ENCODE measurements at regions not wholly inside any gene's neighbourhood (a gene's known extent, or its start where the extent isn't known, plus 50 kb on each side); places are given as distances from the start of the nearest gene placed in this dataset.

DNA sequence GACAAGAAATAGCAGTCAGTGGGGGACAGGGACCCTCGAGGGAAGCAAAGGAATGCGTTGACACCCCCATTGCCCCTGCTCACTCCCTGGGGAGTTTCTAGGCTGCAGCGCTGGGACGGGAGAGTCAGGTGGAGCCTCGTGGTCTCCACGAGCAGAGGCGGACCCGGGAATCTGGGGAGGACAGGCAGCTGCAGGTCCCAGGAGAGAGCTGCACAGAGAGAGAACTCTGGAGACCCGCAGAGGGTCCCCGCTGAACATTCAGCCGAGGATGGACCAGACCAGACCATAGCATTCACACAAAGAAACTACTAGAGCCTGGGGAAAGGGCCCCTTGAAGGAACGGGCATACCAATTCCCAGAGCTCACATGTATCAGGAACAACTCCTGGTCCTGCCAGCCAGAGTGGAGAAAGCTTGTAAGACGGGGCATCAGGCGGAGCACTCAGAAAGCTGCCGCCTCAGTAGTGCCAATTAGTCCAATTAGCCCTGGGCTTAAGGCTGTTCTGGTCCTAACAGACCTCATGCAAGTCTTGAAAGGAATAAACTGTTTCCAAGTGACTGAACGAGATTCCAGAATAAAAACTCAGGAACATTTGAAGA is 966.7 kb upstream of the ZNF722 start:
- TF ChIP-seq, protein P1, sequence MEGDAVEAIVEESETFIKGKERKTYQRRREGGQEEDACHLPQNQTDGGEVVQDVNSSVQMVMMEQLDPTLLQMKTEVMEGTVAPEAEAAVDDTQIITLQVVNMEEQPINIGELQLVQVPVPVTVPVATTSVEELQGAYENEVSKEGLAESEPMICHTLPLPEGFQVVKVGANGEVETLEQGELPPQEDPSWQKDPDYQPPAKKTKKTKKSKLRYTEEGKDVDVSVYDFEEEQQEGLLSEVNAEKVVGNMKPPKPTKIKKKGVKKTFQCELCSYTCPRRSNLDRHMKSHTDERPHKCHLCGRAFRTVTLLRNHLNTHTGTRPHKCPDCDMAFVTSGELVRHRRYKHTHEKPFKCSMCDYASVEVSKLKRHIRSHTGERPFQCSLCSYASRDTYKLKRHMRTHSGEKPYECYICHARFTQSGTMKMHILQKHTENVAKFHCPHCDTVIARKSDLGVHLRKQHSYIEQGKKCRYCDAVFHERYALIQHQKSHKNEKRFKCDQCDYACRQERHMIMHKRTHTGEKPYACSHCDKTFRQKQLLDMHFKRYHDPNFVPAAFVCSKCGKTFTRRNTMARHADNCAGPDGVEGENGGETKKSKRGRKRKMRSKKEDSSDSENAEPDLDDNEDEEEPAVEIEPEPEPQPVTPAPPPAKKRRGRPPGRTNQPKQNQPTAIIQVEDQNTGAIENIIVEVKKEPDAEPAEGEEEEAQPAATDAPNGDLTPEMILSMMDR (conservative IDR thresholded peaks at IDR 0.05; ENCODE audit: low read depth in 2 of 2), result no peak
- TF ChIP-seq, protein P2, sequence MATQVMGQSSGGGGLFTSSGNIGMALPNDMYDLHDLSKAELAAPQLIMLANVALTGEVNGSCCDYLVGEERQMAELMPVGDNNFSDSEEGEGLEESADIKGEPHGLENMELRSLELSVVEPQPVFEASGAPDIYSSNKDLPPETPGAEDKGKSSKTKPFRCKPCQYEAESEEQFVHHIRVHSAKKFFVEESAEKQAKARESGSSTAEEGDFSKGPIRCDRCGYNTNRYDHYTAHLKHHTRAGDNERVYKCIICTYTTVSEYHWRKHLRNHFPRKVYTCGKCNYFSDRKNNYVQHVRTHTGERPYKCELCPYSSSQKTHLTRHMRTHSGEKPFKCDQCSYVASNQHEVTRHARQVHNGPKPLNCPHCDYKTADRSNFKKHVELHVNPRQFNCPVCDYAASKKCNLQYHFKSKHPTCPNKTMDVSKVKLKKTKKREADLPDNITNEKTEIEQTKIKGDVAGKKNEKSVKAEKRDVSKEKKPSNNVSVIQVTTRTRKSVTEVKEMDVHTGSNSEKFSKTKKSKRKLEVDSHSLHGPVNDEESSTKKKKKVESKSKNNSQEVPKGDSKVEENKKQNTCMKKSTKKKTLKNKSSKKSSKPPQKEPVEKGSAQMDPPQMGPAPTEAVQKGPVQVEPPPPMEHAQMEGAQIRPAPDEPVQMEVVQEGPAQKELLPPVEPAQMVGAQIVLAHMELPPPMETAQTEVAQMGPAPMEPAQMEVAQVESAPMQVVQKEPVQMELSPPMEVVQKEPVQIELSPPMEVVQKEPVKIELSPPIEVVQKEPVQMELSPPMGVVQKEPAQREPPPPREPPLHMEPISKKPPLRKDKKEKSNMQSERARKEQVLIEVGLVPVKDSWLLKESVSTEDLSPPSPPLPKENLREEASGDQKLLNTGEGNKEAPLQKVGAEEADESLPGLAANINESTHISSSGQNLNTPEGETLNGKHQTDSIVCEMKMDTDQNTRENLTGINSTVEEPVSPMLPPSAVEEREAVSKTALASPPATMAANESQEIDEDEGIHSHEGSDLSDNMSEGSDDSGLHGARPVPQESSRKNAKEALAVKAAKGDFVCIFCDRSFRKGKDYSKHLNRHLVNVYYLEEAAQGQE (IDR thresholded peaks at IDR 0.05; ENCODE audit: unreplicated experiment), result no peak
